HepG2 (cell line): ENCODE measurements at regions not wholly inside any gene's neighbourhood (a gene's known extent, or its start where the extent isn't known, plus 50 kb on each side); places are given as distances from the start of the nearest gene placed in this dataset.

Source experiments
- ATAC-seq: fragments of 200-7000 bp; cut with Tn5 transposase; 3 replicates; pipeline ENCODE4 v1.9.1; 2020; ENCODE audit warnings: mild to moderate bottlenecking, moderate library complexity
- BruUV-seq: library from RNA; stranded (reverse); fragments of 400-500 nt; replicated peaks from 2 replicates; lab custom pipeline; 2021; lab: Mats Ljungman, UMichigan
- CTCF ChIA-PET: fragments of 300-600 bp; formaldehyde crosslinking; extraction: SDS; loops from one replicate; lab custom pipeline; 2021; ENCODE audit warnings: low total read pairs, inconsistent platforms, low intra/inter-chr PET ratio; lab: Yijun Ruan, JAX
- POLR2A ChIA-PET: fragments of 350-600 bp; sonication (Branson Sonifier 250); formaldehyde crosslinking; loops from one replicate; lab custom pipeline; 2020; ENCODE audit warnings: antibody characterized with exemption, inconsistent platforms; lab: Yijun Ruan, JAX
- DNase-seq: peaks from one replicate; pipeline ENCODE4 v3.0.0-alpha.2; 2015; ENCODE audit warnings: low spot score
- FAIRE-seq: peaks from 3 replicates; lab custom pipeline; 2011; peaks lifted over from hg19 to GRCh38; lab: Jason Lieb, UNC
- H2AFZ ChIP-seq: one replicate; pipeline ENCODE4 v1.6.1; 2011; ENCODE audit warnings: low read length, inconsistent platforms
- H3K27ac ChIP-seq: fragments of 300-600 bp; 3 replicates; pipeline ENCODE4 v1.8.0; 2011; ENCODE audit warnings: mixed run types, mild to moderate bottlenecking, mixed read lengths, low read length, inconsistent platforms; ENCODE audit not compliant: insufficient read depth; ENCODE audit errors: extremely low read length
- H3K27me3 ChIP-seq, 2 experiments: fragments of 200-600 bp in 1 of 2; 2 replicates in 1 of 2; 3 replicates in 1 of 2; pipeline versions ENCODE4 v1.6.0 to v1.8.0; 2011; ENCODE audit warnings: low read length in 2 of 2, mild to moderate bottlenecking in 2 of 2, moderate library complexity in 2 of 2, inconsistent platforms in 1 of 2; ENCODE audit not compliant: insufficient read depth in 2 of 2, control insufficient read depth in 1 of 2
- H3K36me3 ChIP-seq, 2 experiments: fragments of 200-600 bp in 1 of 2; replicated peaks in 1 of 2; 2 replicates in 1 of 2; 3 replicates in 1 of 2; pipeline versions ENCODE4 v1.5.1 to v1.8.0; 2011; ENCODE audit warnings: low read length in 2 of 2, inconsistent platforms in 1 of 2; ENCODE audit not compliant: insufficient read depth in 2 of 2, control insufficient read depth in 1 of 2
- H3K4me1 ChIP-seq: 2 replicates; pipeline ENCODE4 v1.5.1; 2012; ENCODE audit warnings: low read length, inconsistent platforms; ENCODE audit not compliant: insufficient read depth
- H3K4me2 ChIP-seq: 2 replicates; pipeline ENCODE4 v1.6.0; 2011; ENCODE audit warnings: low read depth, low read length, inconsistent platforms
- H3K4me3 ChIP-seq, 3 experiments: fragments of 200-600 bp in 1 of 3; sonication (generic), shearing (Covaris generic) in 1 of 3; replicated peaks in 1 of 3; 2 replicates each; pipeline ENCODE4 v1.5.1; 2011 to 2016; ENCODE audit warnings: low read length in 3 of 3, inconsistent platforms in 2 of 3, low read depth in 2 of 3, mild to moderate bottlenecking in 2 of 3, control low read depth in 1 of 3, mixed read lengths in 1 of 3; ENCODE audit not compliant: insufficient read depth in 1 of 3
- H3K79me2 ChIP-seq: one replicate; pipeline ENCODE4 v1.6.1; 2011; ENCODE audit warnings: low read length, inconsistent platforms; ENCODE audit not compliant: insufficient read depth
- H3K9ac ChIP-seq: 2 replicates; pipeline ENCODE4 v1.6.0; 2011; ENCODE audit warnings: mild to moderate bottlenecking, low read depth, low read length, inconsistent platforms; ENCODE audit not compliant: insufficient read depth
- H3K9me3 ChIP-seq: 2 replicates; pipeline ENCODE4 v1.5.1; 2012; ENCODE audit warnings: mild to moderate bottlenecking, low read length
- H4K20me1 ChIP-seq: 2 replicates; pipeline ENCODE4 v1.6.0; 2011; ENCODE audit warnings: inconsistent platforms, mild to moderate bottlenecking, low read length, moderate library complexity; ENCODE audit not compliant: insufficient read depth
- EEA1 ChIP-seq: sonication (generic); formaldehyde crosslinking; IDR thresholded peaks from 2 replicates; pipeline ENCODE4 v1.5.1; 2020; ENCODE audit warnings: mild to moderate bottlenecking, missing genetic modification reagents, borderline replicate concordance
- RCOR2 ChIP-seq: IDR thresholded peaks from 2 replicates; pipeline ENCODE4 v1.6.1; 2016; ENCODE audit warnings: missing biosample characterization, missing genetic modification reagents
- ZBTB42 ChIP-seq: sonication (generic); formaldehyde crosslinking; IDR thresholded peaks from 2 replicates; pipeline ENCODE4 v1.5.0; 2020; ENCODE audit warnings: mild to moderate bottlenecking, missing genetic modification reagents
- ZNF225 ChIP-seq: sonication (generic); formaldehyde crosslinking; IDR thresholded peaks from 2 replicates; pipeline ENCODE4 v1.4.0; 2020; ENCODE audit warnings: mild to moderate bottlenecking, missing genetic modification reagents
- ZXDC ChIP-seq: sonication (generic); formaldehyde crosslinking; IDR thresholded peaks from 2 replicates; pipeline ENCODE4 v1.5.0; 2020; ENCODE audit warnings: mild to moderate bottlenecking, missing genetic modification reagents
- WGBS: methylation state at CpG from one replicate; pipeline ENCODE4 v1.1.6; 2017; ENCODE audit warnings: low lambda C conversion rate; 5-methylcytosine and 5-hydroxymethylcytosine counted together
- in situ Hi-C: cut with HindIII; loops from 2 replicates; pipeline ENCODE4 v1.10.0; 2017; ENCODE audit warnings: low pct_unique_long_range_greater_than_20kb; ENCODE audit not compliant: extremely low pct_ligation_motif_present
- intact Hi-C: fragments of 100-400 bp; cut with micrococcal nuclease; formaldehyde crosslinking; loops from one replicate; pipeline ENCODE4 v1.10.0; 2022; ENCODE audit not compliant: unreplicated experiment
- TF ChIP-seq, protein P1 (sequence below): sonication (generic); formaldehyde crosslinking; IDR thresholded peaks from 2 replicates; pipeline ENCODE4 v1.8.0; 2022; ENCODE audit warnings: missing genetic modification reagents, mild to moderate bottlenecking, moderate library complexity, borderline replicate concordance

- TF ChIP-seq, protein P1, sequence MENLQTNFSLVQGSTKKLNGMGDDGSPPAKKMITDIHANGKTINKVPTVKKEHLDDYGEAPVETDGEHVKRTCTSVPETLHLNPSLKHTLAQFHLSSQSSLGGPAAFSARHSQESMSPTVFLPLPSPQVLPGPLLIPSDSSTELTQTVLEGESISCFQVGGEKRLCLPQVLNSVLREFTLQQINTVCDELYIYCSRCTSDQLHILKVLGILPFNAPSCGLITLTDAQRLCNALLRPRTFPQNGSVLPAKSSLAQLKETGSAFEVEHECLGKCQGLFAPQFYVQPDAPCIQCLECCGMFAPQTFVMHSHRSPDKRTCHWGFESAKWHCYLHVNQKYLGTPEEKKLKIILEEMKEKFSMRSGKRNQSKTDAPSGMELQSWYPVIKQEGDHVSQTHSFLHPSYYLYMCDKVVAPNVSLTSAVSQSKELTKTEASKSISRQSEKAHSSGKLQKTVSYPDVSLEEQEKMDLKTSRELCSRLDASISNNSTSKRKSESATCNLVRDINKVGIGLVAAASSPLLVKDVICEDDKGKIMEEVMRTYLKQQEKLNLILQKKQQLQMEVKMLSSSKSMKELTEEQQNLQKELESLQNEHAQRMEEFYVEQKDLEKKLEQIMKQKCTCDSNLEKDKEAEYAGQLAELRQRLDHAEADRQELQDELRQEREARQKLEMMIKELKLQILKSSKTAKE: no peak
- TF ChIP-seq ZBTB42 (CRISPR knock-in tag): no peak
- TF ChIP-seq EEA1: no peak
- no peak for TF ChIP-seq ZNF225 (CRISPR knock-in tag)
- TF ChIP-seq ZXDC (CRISPR knock-in tag): no peak
Measured at GRCh38 chr19:28427376-28428083, 785.4 kb downstream of the UQCRFS1 start (continued).

GRCh38 chr19:28426730-28427225 is 786.2 kb downstream of the UQCRFS1 start:
- intact Hi-C loops (no loop called here), in situ Hi-C loops (no loop called here)
- ChIA-PET POLR2A (no interaction called here), CTCF (no interaction called here)
- H3K4me1 ChIP-seq: no peaks in the 10 kb centered on the region
- no peaks in the 10 kb centered on the region for H4K20me1 ChIP-seq
- H3K9me3 ChIP-seq: peaks cover 90% of the 10 kb centered on the region
- no peak overlapping the region for H3K4me3 ChIP-seq
- H3K27ac ChIP-seq: no peak overlapping the region
- FAIRE-seq: no peak
- no peak for DNase-seq
- no peak for TF ChIP-seq RCOR2 (CRISPR knock-in tag)
- H3K9ac ChIP-seq: no peak overlapping the region
- BruUV-seq: no TSS peak
- H3K27me3 ChIP-seq: no peaks in the 10 kb centered on the region
- 40% methylated on average over 4 of the region's 4 CpGs for WGBS
- H3K79me2 ChIP-seq: no peaks in the 10 kb centered on the region
- no peak for ATAC-seq
- H3K36me3 ChIP-seq: no peaks in the 10 kb centered on the region
- no peak overlapping the region for H2AFZ ChIP-seq
- no peak overlapping the region for H3K4me2 ChIP-seq
